GM21381 (cell line): ENCODE measurements at regions not wholly inside any gene's neighbourhood (a gene's known extent, or its start where the extent isn't known, plus 50 kb on each side); places are given as distances from the start of the nearest gene placed in this dataset.
"Not testable (repeated sequence)": the region's sequence is repeated elsewhere in the genome, so short reads cannot be mapped to it uniquely, and the experiment has no call there.

Source experiments
- ATAC-seq: cut with Tn5 transposase; IDR thresholded peaks from one replicate; pipeline ENCODE4 v1.9.1; 2021; ENCODE audit warnings: mild to moderate bottlenecking, moderate library complexity; ENCODE audit not compliant: unreplicated experiment

GRCh38 chr18:47729356-47729755, 201.1 kb downstream of the SMAD2 start:
- no peak for ATAC-seq

DNA sequence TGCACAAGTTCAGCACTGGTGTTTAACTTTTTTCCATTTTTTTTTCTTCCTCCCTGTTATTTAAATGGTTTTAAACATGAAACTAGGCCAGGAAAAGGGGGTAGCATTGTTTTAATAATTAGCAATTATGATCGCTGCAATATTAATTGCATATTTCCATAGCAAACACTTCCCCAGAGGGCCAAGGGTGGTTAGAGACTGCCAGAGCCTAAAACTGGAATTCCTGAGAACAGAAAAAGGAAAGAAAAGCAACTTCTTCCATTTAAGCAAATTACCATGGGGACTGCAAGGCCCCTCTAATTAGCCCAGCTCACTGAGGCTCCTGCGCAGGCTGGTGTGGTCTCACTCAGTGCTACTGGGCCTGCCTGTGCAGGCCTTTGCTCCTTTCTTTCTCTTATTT, 201.5 kb downstream of the SMAD2 start:
- no peak for ATAC-seq

GRCh38 chr18:47727409-47727808, 203.1 kb downstream of the SMAD2 start:
- no peak for ATAC-seq

- no peak for ATAC-seq
Measured at GRCh38 chr18:47726550-47726949, 203.9 kb downstream of the SMAD2 start.

GRCh38 chr18:47725656-47726055, 204.8 kb downstream of the SMAD2 start:
- no peak for ATAC-seq

GRCh38 chr18:47724186-47724975, 206.1 kb downstream of the SMAD2 start:
- no peak for ATAC-seq

DNA sequence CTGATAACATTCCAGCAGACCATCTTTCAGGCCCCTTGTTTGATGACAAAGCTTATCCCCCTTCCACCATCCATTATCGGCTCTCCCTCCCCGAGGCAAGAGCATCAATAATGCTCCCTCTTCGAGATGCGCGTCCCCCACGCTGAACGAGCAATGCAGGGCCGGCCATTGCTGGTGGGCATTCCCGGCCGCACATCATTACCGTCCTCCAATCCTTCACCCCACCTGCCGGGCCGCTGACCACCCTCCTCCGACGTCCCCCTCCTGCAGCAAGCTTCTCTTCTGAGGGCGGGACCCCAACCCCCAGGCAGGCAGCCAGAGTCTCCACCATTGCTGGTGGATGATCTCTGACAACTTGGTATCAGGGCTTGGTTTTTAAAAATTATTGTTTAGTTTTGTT, 208.6 kb downstream of the SMAD2 start:
- ATAC-seq: no peak

DNA sequence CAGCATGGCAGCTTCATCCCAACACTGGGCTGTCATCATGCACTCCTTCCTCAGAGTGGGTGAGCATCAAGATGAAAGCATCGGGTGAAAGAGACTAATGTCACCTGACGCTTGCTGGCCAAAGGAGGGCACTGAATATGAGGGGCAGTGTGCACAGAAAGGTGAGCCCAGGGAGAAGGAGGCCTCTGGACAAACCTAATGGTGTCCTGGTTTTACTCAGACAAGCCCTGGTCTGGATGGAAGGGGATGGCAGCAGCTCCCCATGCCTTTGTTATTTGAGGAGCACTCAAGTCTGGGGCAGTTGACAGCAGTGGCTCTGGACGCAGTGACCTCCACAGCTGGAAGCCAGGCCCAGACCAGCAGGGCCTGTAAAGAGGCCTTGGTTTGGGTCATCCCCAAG, 209.7 kb downstream of the SMAD2 start:
- no peak for ATAC-seq

DNA sequence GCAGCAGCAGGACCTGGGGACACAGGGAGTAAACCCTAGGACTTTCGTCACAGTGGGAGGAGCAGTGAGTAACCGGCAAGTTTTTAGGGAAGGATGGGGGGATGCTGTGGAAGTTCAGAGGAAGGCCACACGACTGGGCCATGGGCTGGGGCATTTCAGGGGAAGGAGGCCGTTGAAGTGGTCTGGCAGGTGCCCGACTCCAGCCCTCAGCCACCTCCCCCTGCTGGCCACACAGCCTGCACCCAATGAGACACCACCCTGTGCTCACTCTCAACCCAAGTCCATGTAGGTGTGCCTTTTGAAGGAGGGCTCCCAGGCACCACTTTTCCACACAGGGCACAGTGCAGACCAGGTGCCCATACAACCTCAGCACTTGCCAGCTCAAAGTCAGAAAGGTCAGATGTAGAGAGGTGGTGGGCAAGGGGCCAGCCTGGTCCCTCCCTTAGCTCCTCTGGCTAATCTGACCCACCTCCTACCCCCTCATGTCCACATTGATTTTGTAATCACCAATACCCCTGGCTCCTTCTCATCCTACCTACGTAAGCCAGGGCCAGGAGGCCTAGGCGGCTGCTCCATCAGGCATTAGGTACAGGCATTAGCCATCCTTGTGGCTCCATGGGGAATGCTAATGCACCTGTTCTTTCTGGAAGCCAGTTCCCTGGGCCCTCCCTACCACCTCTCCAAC, 211.2 kb downstream of the SMAD2 start:
- ATAC-seq: no peak

DNA sequence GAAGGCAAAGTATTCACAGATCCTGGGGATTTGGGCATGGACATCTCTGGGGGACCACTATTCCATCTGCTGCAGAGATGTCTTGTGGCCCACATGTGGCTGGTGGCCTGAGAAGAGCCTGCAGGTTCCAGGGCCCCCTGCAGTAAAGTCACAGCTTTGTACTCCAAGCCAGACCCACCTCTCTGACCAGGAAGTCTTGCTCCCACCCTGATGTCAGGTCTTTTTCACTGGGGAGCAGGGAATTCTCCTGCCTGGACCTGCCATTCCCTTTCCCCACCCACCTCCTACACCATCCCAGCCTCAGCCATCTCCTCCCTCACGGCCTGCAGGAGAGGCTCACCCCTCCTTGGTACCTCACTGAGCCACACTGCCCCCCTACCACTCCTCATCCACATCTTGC, 211.8 kb downstream of the SMAD2 start:
- no peak for ATAC-seq

GRCh38 chr18:47717257-47717656, 213.2 kb downstream of the SMAD2 start:
- ATAC-seq: no peak

- ATAC-seq: no peak
Measured at GRCh38 chr18:47716632-47717185, 213.8 kb downstream of the SMAD2 start.

DNA sequence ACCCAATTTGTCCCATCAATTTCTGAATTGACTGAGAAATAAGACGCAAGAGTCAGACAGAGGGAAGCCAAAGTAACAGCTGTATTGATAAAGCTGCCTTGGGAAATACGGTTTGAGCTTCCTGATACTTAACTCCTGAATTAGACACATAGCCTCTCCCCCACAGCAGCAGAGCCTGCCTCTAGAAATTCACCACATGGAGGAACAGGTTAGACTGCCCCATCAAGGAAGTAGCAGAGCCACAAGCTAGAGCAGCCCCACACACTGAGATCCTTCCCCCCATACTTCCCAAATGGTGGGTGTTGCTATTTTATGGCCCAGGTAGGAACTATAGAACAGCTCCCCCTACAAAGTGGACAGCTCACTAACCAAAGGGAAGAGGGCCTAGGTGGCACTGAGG, 220.0 kb downstream of the SMAD2 start:
- no peak for ATAC-seq

DNA sequence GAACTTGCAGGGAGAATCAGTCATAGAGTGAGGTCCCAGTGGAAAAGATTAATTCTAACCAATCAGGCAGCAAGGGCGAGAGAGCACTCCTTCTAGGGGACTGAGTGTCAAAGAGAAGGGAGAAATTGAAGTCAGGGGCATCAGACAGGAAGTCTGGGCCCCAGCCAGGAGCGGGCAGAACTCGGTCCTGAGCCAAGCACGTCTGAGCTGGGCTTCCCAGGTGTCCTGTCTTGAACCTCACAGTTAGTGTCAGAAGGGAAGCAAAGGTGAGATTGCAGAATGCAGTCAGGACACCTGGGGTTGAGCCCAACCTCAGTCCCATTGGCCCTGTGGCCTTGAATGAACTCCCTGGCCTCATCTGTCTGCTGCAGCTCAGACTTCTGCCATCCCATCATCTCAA, 220.9 kb downstream of the SMAD2 start:
- no peak for ATAC-seq

DNA sequence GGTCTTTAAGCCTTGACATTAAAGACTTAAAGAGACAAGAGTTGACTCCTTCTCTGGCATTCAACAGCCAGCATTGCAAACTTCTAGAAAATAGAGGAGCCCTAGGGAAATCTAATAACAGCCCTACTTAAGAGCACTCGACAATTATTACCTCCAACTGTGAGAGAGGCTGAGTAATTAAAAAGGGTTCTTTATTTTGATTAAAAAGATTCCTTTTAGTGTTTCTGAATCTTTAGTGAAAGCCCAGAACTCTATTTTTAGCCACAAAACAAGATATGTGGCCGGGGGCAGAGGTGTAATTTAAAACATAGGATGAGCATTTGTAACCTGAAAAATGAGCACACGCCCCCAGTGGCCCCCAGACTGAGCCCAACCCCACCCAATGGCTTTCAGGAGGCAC, 222.3 kb downstream of the SMAD2 start:
- ATAC-seq: no peak

DNA sequence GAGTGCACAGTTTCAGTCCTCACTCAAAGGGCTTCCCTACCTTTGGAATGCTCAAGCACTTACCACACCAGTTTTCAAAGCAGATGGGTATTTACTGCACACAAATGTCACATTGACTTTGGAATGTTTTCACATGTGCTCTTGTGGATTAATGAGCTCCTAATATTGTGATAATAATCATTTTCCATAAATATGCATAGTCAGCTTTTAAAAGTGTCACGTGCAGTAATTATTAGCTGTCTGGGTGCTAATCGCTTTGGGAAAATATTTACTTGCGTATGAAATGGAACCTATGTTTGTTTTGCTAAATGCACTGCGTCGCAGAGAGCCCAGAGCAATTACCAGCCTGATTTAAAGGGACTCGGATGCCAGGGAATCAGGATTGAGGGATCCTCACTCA, 229.3 kb downstream of the SMAD2 start:
- no peak for ATAC-seq

GRCh38 chr18:47696870-47697269, 233.6 kb downstream of the SMAD2 start:
- ATAC-seq: no peak

- ATAC-seq: no peak
Measured at GRCh38 chr18:47691611-47692010, 238.8 kb downstream of the SMAD2 start.

DNA sequence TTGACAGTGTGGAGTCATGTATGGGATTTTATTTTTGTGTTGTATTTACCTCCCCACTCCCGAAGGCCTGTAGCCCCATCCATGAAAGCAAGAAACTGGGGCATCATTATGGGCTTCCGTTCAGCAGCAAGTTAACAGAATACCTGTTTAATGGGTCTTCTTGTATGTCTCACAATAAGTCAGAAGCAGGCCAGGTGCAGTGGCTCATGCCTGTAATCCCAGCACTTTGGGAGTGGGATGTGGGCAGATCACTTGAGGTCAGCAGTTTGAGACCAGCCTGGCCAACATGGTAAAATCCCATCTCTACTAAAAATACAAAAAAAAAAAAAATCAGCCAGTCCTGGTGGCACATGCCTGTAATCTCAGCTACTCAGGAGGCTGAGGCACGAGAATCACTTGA, 239.7 kb downstream of the SMAD2 start:
- not testable (repeated sequence) for ATAC-seq

GRCh38 chr18:47689371-47689770, 241.1 kb downstream of the SMAD2 start:
- no peak for ATAC-seq

DNA sequence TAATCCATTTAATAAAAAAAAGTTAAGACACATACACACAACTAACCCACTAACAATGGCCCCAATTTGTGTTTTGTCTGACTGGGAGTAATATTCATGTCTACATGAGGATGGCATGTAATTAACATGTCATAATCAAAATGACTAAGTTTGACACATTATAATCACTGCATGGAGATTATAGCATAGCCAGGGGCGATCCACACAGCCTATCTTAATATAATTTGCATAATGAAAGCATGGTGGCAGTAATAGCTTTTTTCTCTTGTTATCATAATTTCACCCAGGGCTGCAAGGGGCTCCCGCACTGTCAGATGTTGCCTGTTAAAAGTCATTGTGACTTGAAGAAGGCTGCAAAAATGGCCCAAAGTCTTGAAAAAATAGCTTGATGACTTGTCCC, 243.7 kb downstream of the SMAD2 start:
- ATAC-seq: no peak

DNA sequence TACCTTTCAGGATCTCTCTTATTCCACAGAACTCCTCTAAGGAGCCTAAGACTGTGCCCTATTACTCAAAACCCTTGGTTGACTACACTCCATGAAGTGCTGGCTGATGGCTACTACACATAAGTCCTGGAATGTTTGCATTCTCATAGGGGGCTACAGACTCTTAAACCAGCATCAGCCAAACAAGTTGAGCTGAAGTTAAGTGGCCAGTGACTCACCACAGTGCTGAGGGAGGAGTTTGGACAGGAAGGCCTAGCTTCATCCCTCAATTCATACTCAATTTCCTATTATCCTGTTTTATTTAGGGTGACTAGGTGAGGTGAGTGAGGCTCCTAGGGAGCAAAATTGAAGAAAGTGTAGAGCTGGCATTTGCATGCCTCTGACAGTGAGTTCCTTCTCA, 246.7 kb downstream of the SMAD2 start:
- no peak for ATAC-seq
